Neural cell (in vitro differentiated cells): ENCODE measurements at regions not wholly inside any gene's neighbourhood (a gene's known extent, or its start where the extent isn't known, plus 50 kb on each side); places are given as distances from the start of the nearest gene placed in this dataset.

Experiments used
- EZH2 ChIP-seq: fragments of 200-600, 300-800 bp; shearing (Covaris generic), sonication (generic); IDR thresholded peaks from 2 replicates; pipeline ENCODE4 v1.6.1; 2014; ENCODE audit warnings: antibody characterized with exemption, low read length, borderline replicate concordance, mild to moderate bottlenecking; ENCODE audit not compliant: insufficient read depth, poor library complexity, severe bottlenecking
- MXI1 ChIP-seq: fragments of 450-650 bp; conservative IDR thresholded peaks from 2 replicates; pipeline ENCODE4 v1.6.1; 2014; ENCODE audit warnings: antibody characterized with exemption, mild to moderate bottlenecking; ENCODE audit not compliant: poor library complexity, severe bottlenecking
- RAD21 ChIP-seq: fragments of 450-650 bp; conservative IDR thresholded peaks from 2 replicates; pipeline ENCODE4 v1.6.1; 2014; ENCODE audit warnings: antibody characterized with exemption, mild to moderate bottlenecking, moderate library complexity
- SMC3 ChIP-seq: fragments of 450-650 bp; conservative IDR thresholded peaks from 2 replicates; pipeline ENCODE4 v1.6.1; 2014; ENCODE audit warnings: antibody characterized with exemption, mild to moderate bottlenecking, moderate library complexity; ENCODE audit not compliant: poor library complexity
- TAF1 ChIP-seq: IDR thresholded peaks from 2 replicates; pipeline ENCODE4 v1.6.1; 2012; ENCODE audit warnings: low read depth
- TF ChIP-seq, protein P1 (sequence below): fragments of 450-650 bp; IDR thresholded peaks from 2 replicates; pipeline ENCODE4 v1.5.1; 2014; ENCODE audit warnings: antibody characterized with exemption, mild to moderate bottlenecking, moderate library complexity; ENCODE audit not compliant: poor library complexity, severe bottlenecking
- TF ChIP-seq, protein P2 (sequence below): IDR thresholded peaks from 2 replicates; pipeline ENCODE4 v1.6.1; 2012; ENCODE audit warnings: borderline replicate concordance

DNA sequence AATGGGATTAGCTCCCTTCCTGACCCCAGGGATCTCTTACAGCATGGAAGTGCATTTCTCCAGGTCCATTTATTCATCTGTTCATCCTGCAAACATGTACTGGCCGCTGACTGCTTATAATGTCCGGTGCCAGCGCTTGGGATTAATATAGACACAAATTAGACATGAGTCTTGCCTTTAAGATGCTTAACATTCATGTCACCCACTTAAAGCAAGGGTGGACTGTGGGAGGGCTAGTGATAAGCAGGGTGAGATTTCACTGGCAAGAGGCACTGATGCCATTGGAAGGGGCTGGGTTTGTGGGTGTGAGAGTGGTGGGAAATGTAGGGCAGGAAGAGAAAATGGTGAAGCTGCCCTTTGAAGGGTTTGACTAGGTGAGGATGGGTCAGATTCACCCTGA is 92.2 kb upstream of the MPHOSPH6 start:
- TF ChIP-seq, protein P1, sequence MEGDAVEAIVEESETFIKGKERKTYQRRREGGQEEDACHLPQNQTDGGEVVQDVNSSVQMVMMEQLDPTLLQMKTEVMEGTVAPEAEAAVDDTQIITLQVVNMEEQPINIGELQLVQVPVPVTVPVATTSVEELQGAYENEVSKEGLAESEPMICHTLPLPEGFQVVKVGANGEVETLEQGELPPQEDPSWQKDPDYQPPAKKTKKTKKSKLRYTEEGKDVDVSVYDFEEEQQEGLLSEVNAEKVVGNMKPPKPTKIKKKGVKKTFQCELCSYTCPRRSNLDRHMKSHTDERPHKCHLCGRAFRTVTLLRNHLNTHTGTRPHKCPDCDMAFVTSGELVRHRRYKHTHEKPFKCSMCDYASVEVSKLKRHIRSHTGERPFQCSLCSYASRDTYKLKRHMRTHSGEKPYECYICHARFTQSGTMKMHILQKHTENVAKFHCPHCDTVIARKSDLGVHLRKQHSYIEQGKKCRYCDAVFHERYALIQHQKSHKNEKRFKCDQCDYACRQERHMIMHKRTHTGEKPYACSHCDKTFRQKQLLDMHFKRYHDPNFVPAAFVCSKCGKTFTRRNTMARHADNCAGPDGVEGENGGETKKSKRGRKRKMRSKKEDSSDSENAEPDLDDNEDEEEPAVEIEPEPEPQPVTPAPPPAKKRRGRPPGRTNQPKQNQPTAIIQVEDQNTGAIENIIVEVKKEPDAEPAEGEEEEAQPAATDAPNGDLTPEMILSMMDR, result no peak
- TF ChIP-seq SMC3 (no peak), TAF1 (no peak), RAD21 (no peak), MXI1 (no peak), EZH2 (no peak)
- TF ChIP-seq, protein P2, sequence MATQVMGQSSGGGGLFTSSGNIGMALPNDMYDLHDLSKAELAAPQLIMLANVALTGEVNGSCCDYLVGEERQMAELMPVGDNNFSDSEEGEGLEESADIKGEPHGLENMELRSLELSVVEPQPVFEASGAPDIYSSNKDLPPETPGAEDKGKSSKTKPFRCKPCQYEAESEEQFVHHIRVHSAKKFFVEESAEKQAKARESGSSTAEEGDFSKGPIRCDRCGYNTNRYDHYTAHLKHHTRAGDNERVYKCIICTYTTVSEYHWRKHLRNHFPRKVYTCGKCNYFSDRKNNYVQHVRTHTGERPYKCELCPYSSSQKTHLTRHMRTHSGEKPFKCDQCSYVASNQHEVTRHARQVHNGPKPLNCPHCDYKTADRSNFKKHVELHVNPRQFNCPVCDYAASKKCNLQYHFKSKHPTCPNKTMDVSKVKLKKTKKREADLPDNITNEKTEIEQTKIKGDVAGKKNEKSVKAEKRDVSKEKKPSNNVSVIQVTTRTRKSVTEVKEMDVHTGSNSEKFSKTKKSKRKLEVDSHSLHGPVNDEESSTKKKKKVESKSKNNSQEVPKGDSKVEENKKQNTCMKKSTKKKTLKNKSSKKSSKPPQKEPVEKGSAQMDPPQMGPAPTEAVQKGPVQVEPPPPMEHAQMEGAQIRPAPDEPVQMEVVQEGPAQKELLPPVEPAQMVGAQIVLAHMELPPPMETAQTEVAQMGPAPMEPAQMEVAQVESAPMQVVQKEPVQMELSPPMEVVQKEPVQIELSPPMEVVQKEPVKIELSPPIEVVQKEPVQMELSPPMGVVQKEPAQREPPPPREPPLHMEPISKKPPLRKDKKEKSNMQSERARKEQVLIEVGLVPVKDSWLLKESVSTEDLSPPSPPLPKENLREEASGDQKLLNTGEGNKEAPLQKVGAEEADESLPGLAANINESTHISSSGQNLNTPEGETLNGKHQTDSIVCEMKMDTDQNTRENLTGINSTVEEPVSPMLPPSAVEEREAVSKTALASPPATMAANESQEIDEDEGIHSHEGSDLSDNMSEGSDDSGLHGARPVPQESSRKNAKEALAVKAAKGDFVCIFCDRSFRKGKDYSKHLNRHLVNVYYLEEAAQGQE, result no peak
